Loucy (cell line): ENCODE measurements at regions not wholly inside any gene's neighbourhood (a gene's known extent, or its start where the extent isn't known, plus 50 kb on each side); places are given as distances from the start of the nearest gene placed in this dataset.

Experiments used
- CTCF ChIP-seq: fragments of 200-600 bp; sonication (generic); conservative IDR thresholded peaks from 2 replicates; pipeline ENCODE4 v1.5.1; 2014; ENCODE audit warnings: mild to moderate bottlenecking, antibody characterized with exemption, low read length
- EZH2phosphoT487 ChIP-seq: fragments of 200-600 bp; IDR thresholded peaks from 2 replicates; pipeline ENCODE4 v1.6.1; 2018; ENCODE audit warnings: antibody characterized with exemption, mild to moderate bottlenecking, moderate library complexity, borderline replicate concordance

GRCh38 chr19:31706131-31706530 is 356.9 kb upstream of the TSHZ3 start:
- no peak for TF ChIP-seq CTCF
- TF ChIP-seq EZH2phosphoT487 = no peak
